Spleen (tissue), 7 donors: ENCODE measurements at regions not wholly inside any gene's neighbourhood (a gene's known extent, or its start where the extent isn't known, plus 50 kb on each side); places are given as distances from the start of the nearest gene placed in this dataset.

ENCODE experiments used
- POLR2A ChIP-seq, 3 donors: fragments of 450-650 bp; IDR thresholded peaks; one replicate each; pipeline ENCODE4 v1.5.1; 2017; ENCODE audit warnings: antibody characterized with exemption in 3 of 3, mild to moderate bottlenecking in 1 of 3
- POLR2AphosphoS5 ChIP-seq, 3 donors: sonication (generic); formaldehyde crosslinking; IDR thresholded peaks; one replicate each; pipeline ENCODE4 v1.5.1; 2017; ENCODE audit warnings: antibody characterized with exemption in 3 of 3
- TF ChIP-seq, protein P1 (sequence below), 11 experiments: fragments of 200-600 bp in 7 of 11; fragments of 450-650 bp in 4 of 11; sonication (generic) in 4 of 11; IDR thresholded peaks in 8 of 11; conservative IDR thresholded peaks in 3 of 11; 1 replicate in 7 of 11; 2 replicates in 4 of 11; pipeline versions ENCODE4 v1.4.0 to v1.8.0; 2016 to 2021; ENCODE audit warnings: antibody characterized with exemption in 11 of 11, inconsistent platforms in 4 of 11, mild to moderate bottlenecking in 1 of 11
- donor health status: DM: no; HTN: no; CAD: no; lungs with moderate emphysema.
- donor health status: DM: no; HTN: no; CAD: no.
- donor health status: DM: no; HTN: no; CAD: no.

DNA sequence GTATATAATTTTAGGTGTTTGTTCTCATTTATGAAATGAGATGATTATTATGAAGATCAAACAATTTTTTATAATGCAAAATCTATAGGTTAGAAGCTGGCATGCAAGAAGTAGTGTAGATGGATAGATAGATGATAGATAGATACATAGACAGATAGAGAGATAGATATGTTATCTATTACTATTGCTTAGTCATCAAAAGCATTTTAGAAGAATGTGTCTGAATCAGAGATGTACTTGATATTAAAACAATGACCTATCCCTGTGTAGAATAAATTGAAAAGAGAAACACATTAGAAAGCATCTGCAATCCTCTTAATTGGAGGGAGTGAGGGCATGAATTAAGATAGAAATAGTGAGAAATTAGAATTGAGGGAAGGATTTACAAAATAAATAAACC, 436.2 kb upstream of the NXPH2 start:
- TF ChIP-seq POLR2A (IDR thresholded peaks at IDR 0.05): no peak
- TF ChIP-seq, protein P1, sequence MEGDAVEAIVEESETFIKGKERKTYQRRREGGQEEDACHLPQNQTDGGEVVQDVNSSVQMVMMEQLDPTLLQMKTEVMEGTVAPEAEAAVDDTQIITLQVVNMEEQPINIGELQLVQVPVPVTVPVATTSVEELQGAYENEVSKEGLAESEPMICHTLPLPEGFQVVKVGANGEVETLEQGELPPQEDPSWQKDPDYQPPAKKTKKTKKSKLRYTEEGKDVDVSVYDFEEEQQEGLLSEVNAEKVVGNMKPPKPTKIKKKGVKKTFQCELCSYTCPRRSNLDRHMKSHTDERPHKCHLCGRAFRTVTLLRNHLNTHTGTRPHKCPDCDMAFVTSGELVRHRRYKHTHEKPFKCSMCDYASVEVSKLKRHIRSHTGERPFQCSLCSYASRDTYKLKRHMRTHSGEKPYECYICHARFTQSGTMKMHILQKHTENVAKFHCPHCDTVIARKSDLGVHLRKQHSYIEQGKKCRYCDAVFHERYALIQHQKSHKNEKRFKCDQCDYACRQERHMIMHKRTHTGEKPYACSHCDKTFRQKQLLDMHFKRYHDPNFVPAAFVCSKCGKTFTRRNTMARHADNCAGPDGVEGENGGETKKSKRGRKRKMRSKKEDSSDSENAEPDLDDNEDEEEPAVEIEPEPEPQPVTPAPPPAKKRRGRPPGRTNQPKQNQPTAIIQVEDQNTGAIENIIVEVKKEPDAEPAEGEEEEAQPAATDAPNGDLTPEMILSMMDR (IDR thresholded peaks at IDR 0.05 in 8 of 11, conservative IDR thresholded peaks at IDR 0.05 in 3 of 11): no peak
- no peak for TF ChIP-seq POLR2AphosphoS5 (IDR thresholded peaks at IDR 0.05)
